PC-3 (cell line): ENCODE measurements at regions not wholly inside any gene's neighbourhood (a gene's known extent, or its start where the extent isn't known, plus 50 kb on each side); places are given as distances from the start of the nearest gene placed in this dataset.

Experiments
- EZH2phosphoT487 ChIP-seq: fragments of 300-600 bp; sonication (generic); IDR thresholded peaks from 2 replicates; pipeline ENCODE4 v1.6.1; 2018; ENCODE audit warnings: mild to moderate bottlenecking, antibody characterized with exemption, low read length, borderline replicate concordance
- TF ChIP-seq, protein P1 (sequence below): fragments of 300-600 bp; sonication (generic); conservative IDR thresholded peaks from 2 replicates; pipeline ENCODE4 v1.5.1; 2017; ENCODE audit warnings: antibody characterized with exemption, low read depth, mild to moderate bottlenecking, low read length

DNA sequence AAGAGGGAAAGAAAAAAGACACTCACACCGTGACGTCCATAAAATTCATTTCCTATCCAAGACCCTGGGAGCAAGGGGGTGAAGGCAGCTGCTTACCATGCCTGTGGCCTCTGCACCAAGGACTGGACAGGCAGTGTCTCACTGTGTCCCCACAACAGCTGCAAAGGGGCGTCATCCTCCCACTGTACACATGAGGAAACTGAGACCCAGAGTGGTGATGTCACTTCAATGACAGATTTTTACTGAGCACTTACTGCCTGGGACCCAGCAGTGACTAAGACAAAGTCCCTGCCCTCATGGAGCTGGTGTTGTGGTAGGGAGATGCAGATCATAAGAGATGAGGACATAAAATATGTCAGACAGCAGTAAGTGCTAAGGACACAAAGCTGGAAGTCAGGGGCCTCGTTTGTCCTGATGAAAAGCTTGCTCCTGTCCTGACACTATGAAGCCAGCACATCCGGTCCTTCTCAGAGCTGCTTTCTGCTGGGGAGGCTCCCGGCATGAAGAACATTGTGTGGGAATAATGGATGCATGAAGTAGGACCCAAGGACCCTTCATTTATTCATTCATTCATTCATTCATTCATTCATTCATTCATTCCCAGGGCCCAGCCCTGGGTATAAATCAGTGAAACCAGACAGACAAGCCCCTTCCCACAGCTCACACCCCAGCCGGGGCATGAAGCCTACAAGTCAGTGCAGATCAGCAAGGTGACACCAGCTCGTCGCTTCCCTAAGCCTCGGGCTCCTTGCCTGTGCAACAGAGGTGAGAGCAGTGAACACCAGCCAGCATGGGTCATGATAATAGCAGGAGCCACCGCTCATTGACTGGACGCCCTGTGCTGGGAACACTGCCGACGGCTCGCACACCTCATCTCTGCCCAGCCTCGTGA, 473.7 kb downstream of the MATN1 start:
- TF ChIP-seq, protein P1, sequence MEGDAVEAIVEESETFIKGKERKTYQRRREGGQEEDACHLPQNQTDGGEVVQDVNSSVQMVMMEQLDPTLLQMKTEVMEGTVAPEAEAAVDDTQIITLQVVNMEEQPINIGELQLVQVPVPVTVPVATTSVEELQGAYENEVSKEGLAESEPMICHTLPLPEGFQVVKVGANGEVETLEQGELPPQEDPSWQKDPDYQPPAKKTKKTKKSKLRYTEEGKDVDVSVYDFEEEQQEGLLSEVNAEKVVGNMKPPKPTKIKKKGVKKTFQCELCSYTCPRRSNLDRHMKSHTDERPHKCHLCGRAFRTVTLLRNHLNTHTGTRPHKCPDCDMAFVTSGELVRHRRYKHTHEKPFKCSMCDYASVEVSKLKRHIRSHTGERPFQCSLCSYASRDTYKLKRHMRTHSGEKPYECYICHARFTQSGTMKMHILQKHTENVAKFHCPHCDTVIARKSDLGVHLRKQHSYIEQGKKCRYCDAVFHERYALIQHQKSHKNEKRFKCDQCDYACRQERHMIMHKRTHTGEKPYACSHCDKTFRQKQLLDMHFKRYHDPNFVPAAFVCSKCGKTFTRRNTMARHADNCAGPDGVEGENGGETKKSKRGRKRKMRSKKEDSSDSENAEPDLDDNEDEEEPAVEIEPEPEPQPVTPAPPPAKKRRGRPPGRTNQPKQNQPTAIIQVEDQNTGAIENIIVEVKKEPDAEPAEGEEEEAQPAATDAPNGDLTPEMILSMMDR = no peak
- TF ChIP-seq EZH2phosphoT487 = no peak
